Heart left ventricle (tissue), 13 donors: ENCODE measurements at regions not wholly inside any gene's neighbourhood (a gene's known extent, or its start where the extent isn't known, plus 50 kb on each side); places are given as distances from the start of the nearest gene placed in this dataset.

Experiments
- CTCF ChIP-seq, 12 donors: fragments of 200-600 bp; sonication (generic) in 4 of 12; IDR thresholded peaks; one replicate each; pipeline versions ENCODE4 v1.5.0 to v1.8.0; 2018 to 2022; ENCODE audit warnings: antibody characterized with exemption in 12 of 12, mild to moderate bottlenecking in 5 of 12
- POLR2A ChIP-seq, 2 donors: fragments of 450-650 bp; IDR thresholded peaks; one replicate each; pipeline ENCODE4 v1.6.1; 2017; ENCODE audit warnings: antibody characterized with exemption in 2 of 2, mild to moderate bottlenecking in 2 of 2, moderate library complexity in 2 of 2
- donor health status: ischemic (EF 13 %, LVEDD 7.1; RV severe dilation, severe dysfunction).
- donor health status: DM: no; HTN: yes; CAD: no.
- donor health status: DM: no; HTN: no; CAD: no.
- donor health status: ischemic (EF 25% LVEDD 6.9; RV normal size, moderate dysfunction).
- donor health status: ischemic (EF 25% LVEDD 5.7; RV mildly dilated, moderate dysfunction).
- donor health status: ischemic (EF 35%, LVEDD 5.7; RV mildly dilated, moderate dysfunction).
- donor health status: nonischemic (EF 11% LVEDD 7.7; RV severe dilation, severe dysfunction).
- donor health status: DM: yes; HTN: yes; CAD: no.
- donor health status: PGD.
- donor health status: ischemic (EF 29% LVEDD 5.4; RV normal size, mild dysfunction).
- donor health status: nonischemic (EF 23%, LVEDD 6.1; RV moderate dilation, normal function).

- TF ChIP-seq CTCF (IDR thresholded peaks at IDR 0.05) (no peak), POLR2A (IDR thresholded peaks at IDR 0.05) (no peak)
These were observed 92.0 kb upstream of the EMCN start for GRCh38 chr4:100609810-100610209.
